Uterus (tissue), 3 donors: ENCODE measurements at regions not wholly inside any gene's neighbourhood (a gene's known extent, or its start where the extent isn't known, plus 50 kb on each side); places are given as distances from the start of the nearest gene placed in this dataset.

ENCODE experiments used
- DNase-seq, 2 donors: peaks; one replicate each; pipeline ENCODE4 v3.0.0-alpha.2; 2019 to 2020
- H3K27ac ChIP-seq, 2 donors: fragments of 200-600 bp; sonication (generic); 1 replicate in 1 of 2; 2 replicates in 1 of 2; pipeline ENCODE4 v1.5.1; 2016 to 2018
- H3K27me3 ChIP-seq, 2 donors: fragments of 200-600 bp; sonication (generic); one replicate each; pipeline ENCODE4 v1.5.1; 2018 to 2019; ENCODE audit warnings: control low read depth in 1 of 2
- H3K36me3 ChIP-seq, 2 donors: fragments of 200-600 bp; sonication (generic); one replicate each; pipeline ENCODE4 v1.5.1; 2019; ENCODE audit warnings: control low read depth in 1 of 2
- H3K4me1 ChIP-seq, 2 donors: fragments of 200-600 bp; sonication (generic); one replicate each; pipeline ENCODE4 v1.5.1; 2018 to 2019; ENCODE audit warnings: control low read depth in 1 of 2
- H3K4me3 ChIP-seq, 2 donors: fragments of 200-600 bp; sonication (generic); 1 replicate in 1 of 2; 2 replicates in 1 of 2; pipeline ENCODE4 v1.5.1; 2018 to 2019; ENCODE audit warnings: mild to moderate bottlenecking in 1 of 2
- H3K9me3 ChIP-seq, 2 donors: fragments of 200-600 bp; sonication (generic); one replicate each; pipeline ENCODE4 v1.5.1; 2019; ENCODE audit warnings: control low read depth in 1 of 2
- CTCF ChIP-seq, 4 experiments: fragments of 200-600 bp in 2 of 4; fragments of 450-650 bp in 2 of 4; sonication (generic) in 2 of 4; IDR thresholded peaks; one replicate each; pipeline ENCODE4 v1.5.1; 2016 to 2019; ENCODE audit warnings: antibody characterized with exemption in 4 of 4, mild to moderate bottlenecking in 2 of 4, moderate library complexity in 1 of 4
- POLR2A ChIP-seq, 2 donors: fragments of 450-650 bp; IDR thresholded peaks; one replicate each; pipeline ENCODE4 v1.6.1; 2016; ENCODE audit warnings: antibody characterized with exemption in 2 of 2, mild to moderate bottlenecking in 1 of 2, moderate library complexity in 1 of 2
- intact Hi-C: fragments of 100-400 bp; cut with DNase I; formaldehyde crosslinking; loops from one replicate; pipeline ENCODE4 v1.15.1; 2023; ENCODE audit warnings: low total_unique reads
- donor health status: DM: yes; HTN: yes; CAD: no.

GRCh38 chr3:21357241-21357640 lies 393.8 kb downstream of the ZNF385D start:
- TF ChIP-seq CTCF (IDR thresholded peaks at IDR 0.05) (no peak), POLR2A (IDR thresholded peaks at IDR 0.05) (no peak)
- intact Hi-C loops = no loop called here
- no peaks in the 10 kb centered on the region for H3K9me3 ChIP-seq
- no peaks in the 10 kb centered on the region for H3K27me3 ChIP-seq
- no peak overlapping the region for H3K4me3 ChIP-seq
- no peaks in the 10 kb centered on the region for H3K36me3 ChIP-seq
- DNase-seq = no peak
- H3K4me1 ChIP-seq = no peaks in the 10 kb centered on the region
- no peak overlapping the region for H3K27ac ChIP-seq

- no peak for TF ChIP-seq POLR2A (IDR thresholded peaks at IDR 0.05)
- no peak for TF ChIP-seq CTCF (IDR thresholded peaks at IDR 0.05)
- Histone ChIP-seq H3K9me3 (no peaks in the 10 kb centered on the region), H3K27me3 (no peaks in the 10 kb centered on the region), H3K4me1 (no peaks in the 10 kb centered on the region), H3K36me3 (no peaks in the 10 kb centered on the region), H3K27ac (no peak overlapping the region), H3K4me3 (no peak overlapping the region)
- DNase-seq = no peak
- intact Hi-C loops = no loop called here
Measured at GRCh38 chr3:21356402-21356801, 394.6 kb downstream of the ZNF385D start.

- intact Hi-C loops = no loop called here
- Histone ChIP-seq H3K27me3 (no peaks in the 10 kb centered on the region), H3K27ac (no peak overlapping the region), H3K4me1 (no peaks in the 10 kb centered on the region), H3K4me3 (no peak overlapping the region), H3K9me3 (no peaks in the 10 kb centered on the region), H3K36me3 (no peaks in the 10 kb centered on the region)
- no peak for DNase-seq
- no peak for TF ChIP-seq CTCF (IDR thresholded peaks at IDR 0.05)
- no peak for TF ChIP-seq POLR2A (IDR thresholded peaks at IDR 0.05)
Measured at GRCh38 chr3:21345382-21345976, 405.5 kb downstream of the ZNF385D start.

- H3K27me3 ChIP-seq = no peaks in the 10 kb centered on the region
- no peak overlapping the region for H3K27ac ChIP-seq
- H3K36me3 ChIP-seq = no peaks in the 10 kb centered on the region
- H3K4me3 ChIP-seq = no peak overlapping the region
- intact Hi-C loops = no loop called here
- TF ChIP-seq CTCF (IDR thresholded peaks at IDR 0.05) (no peak), POLR2A (IDR thresholded peaks at IDR 0.05) (no peak)
- DNase-seq = no peak
- no peaks in the 10 kb centered on the region for H3K4me1 ChIP-seq
- no peaks in the 10 kb centered on the region for H3K9me3 ChIP-seq
Measured at GRCh38 chr3:21331857-21332256, 419.2 kb downstream of the ZNF385D start.

GRCh38 chr3:21331321-21331720 lies 419.7 kb downstream of the ZNF385D start:
- H3K4me1 ChIP-seq = no peaks in the 10 kb centered on the region
- DNase-seq = no peak
- H3K27ac ChIP-seq = no peak overlapping the region
- no peaks in the 10 kb centered on the region for H3K9me3 ChIP-seq
- H3K36me3 ChIP-seq = no peaks in the 10 kb centered on the region
- no peak for TF ChIP-seq POLR2A (IDR thresholded peaks at IDR 0.05)
- TF ChIP-seq CTCF (IDR thresholded peaks at IDR 0.05) = no peak
- H3K27me3 ChIP-seq = no peaks in the 10 kb centered on the region
- intact Hi-C loops = no loop called here
- no peak overlapping the region for H3K4me3 ChIP-seq
